Tibial nerve (tissue), 4 donors: ENCODE measurements at regions not wholly inside any gene's neighbourhood (a gene's known extent, or its start where the extent isn't known, plus 50 kb on each side); places are given as distances from the start of the nearest gene placed in this dataset.

Experiments used
- DNase-seq, 2 donors: peaks; one replicate each; pipeline ENCODE4 v3.0.0-alpha.2; 2019; ENCODE audit warnings: low spot score in 2 of 2
- H3K27ac ChIP-seq, 4 donors: fragments of 200-600 bp; sonication (generic) in 3 of 4; one replicate each; pipeline ENCODE4 v1.5.1; 2017 to 2019; ENCODE audit warnings: mild to moderate bottlenecking in 1 of 4
- H3K27me3 ChIP-seq, 2 donors: fragments of 200-600 bp; sonication (generic) in 1 of 2; one replicate each; pipeline versions ENCODE4 v1.5.1 to v1.6.0; 2017 to 2019
- H3K36me3 ChIP-seq, 3 donors: fragments of 200-600 bp; sonication (generic); one replicate each; pipeline ENCODE4 v1.5.1; 2018 to 2019
- H3K4me1 ChIP-seq, 4 donors: fragments of 200-600 bp; sonication (generic) in 3 of 4; one replicate each; pipeline ENCODE4 v1.5.1; 2017 to 2019
- H3K4me3 ChIP-seq, 4 donors: fragments of 200-600 bp; sonication (generic) in 3 of 4; one replicate each; pipeline ENCODE4 v1.5.1; 2017 to 2019; ENCODE audit warnings: mild to moderate bottlenecking in 1 of 4, moderate library complexity in 1 of 4
- H3K9me3 ChIP-seq, 4 donors: fragments of 200-600 bp; sonication (generic) in 3 of 4; one replicate each; pipeline ENCODE4 v1.5.1; 2017 to 2019
- CTCF ChIP-seq, 5 experiments: fragments of 200-600 bp in 3 of 5; fragments of 450-650 bp in 2 of 5; sonication (generic) in 3 of 5; IDR thresholded peaks; one replicate each; pipeline ENCODE4 v1.5.1; 2016 to 2019; ENCODE audit warnings: antibody characterized with exemption in 5 of 5, mild to moderate bottlenecking in 3 of 5, moderate library complexity in 2 of 5
- EP300 ChIP-seq, 2 donors: sonication (generic); formaldehyde crosslinking; IDR thresholded peaks; one replicate each; pipeline ENCODE4 v1.6.1; 2017; ENCODE audit warnings: antibody characterized with exemption in 2 of 2, mild to moderate bottlenecking in 1 of 2
- POLR2A ChIP-seq, 2 donors: fragments of 450-650 bp; IDR thresholded peaks; one replicate each; pipeline ENCODE4 v1.6.1; 2017; ENCODE audit warnings: antibody characterized with exemption in 2 of 2, mild to moderate bottlenecking in 2 of 2, moderate library complexity in 2 of 2
- WGBS, 2 donors: methylation state at CpG; one replicate each; pipeline ENCODE4 v1.1.5; 2018; 5-methylcytosine and 5-hydroxymethylcytosine counted together

GRCh38 chr5:145028626-145029025 lies 806.5 kb downstream of the PRELID2 start:
- no peak for DNase-seq
- H3K9me3 ChIP-seq = no peaks in the 10 kb centered on the region
- H3K27me3 ChIP-seq = no peaks in the 10 kb centered on the region
- no peaks in the 10 kb centered on the region for H3K36me3 ChIP-seq
- H3K4me1 ChIP-seq = no peaks in the 10 kb centered on the region
- H3K27ac ChIP-seq = no peak overlapping the region
- no peak for TF ChIP-seq EP300 (IDR thresholded peaks at IDR 0.05)
- no peak for TF ChIP-seq CTCF (IDR thresholded peaks at IDR 0.05)
- no peak for TF ChIP-seq POLR2A (IDR thresholded peaks at IDR 0.05)
- no peak overlapping the region for H3K4me3 ChIP-seq
- WGBS, 2 donors = 87 to 90% methylated on average over 1 of the region's 1 CpG

- DNase-seq = no peak
- H3K9me3 ChIP-seq = no peaks in the 10 kb centered on the region
- no peak for TF ChIP-seq CTCF (IDR thresholded peaks at IDR 0.05)
- no peak for TF ChIP-seq POLR2A (IDR thresholded peaks at IDR 0.05)
- TF ChIP-seq EP300 (IDR thresholded peaks at IDR 0.05) = no peak
These were observed 807.9 kb downstream of the PRELID2 start for GRCh38 chr5:145027286-145027685.

GRCh38 chr5:145025775-145026174 lies 809.4 kb downstream of the PRELID2 start:
- no peak overlapping the region for H3K27ac ChIP-seq
- WGBS, 2 donors = 84 to 87% methylated on average over 3 of the region's 3 CpGs
- DNase-seq = no peak
- no peaks in the 10 kb centered on the region for H3K36me3 ChIP-seq
- no peaks in the 10 kb centered on the region for H3K4me1 ChIP-seq
- H3K27me3 ChIP-seq = no peaks in the 10 kb centered on the region
- no peaks in the 10 kb centered on the region for H3K9me3 ChIP-seq
- H3K4me3 ChIP-seq = no peak overlapping the region
- TF ChIP-seq POLR2A (IDR thresholded peaks at IDR 0.05) (no peak), EP300 (IDR thresholded peaks at IDR 0.05) (no peak), CTCF (IDR thresholded peaks at IDR 0.05) (no peak)

More at GRCh38 chr5:145027286-145027685, 807.9 kb downstream of the PRELID2 start:
- no peak overlapping the region for H3K27ac ChIP-seq
- no peaks in the 10 kb centered on the region for H3K27me3 ChIP-seq
- no peak overlapping the region for H3K4me3 ChIP-seq
- no peaks in the 10 kb centered on the region for H3K4me1 ChIP-seq
- no peaks in the 10 kb centered on the region for H3K36me3 ChIP-seq

- 75 to 87% methylated on average over 1 of the region's 1 CpG for WGBS, 2 donors
- TF ChIP-seq POLR2A (IDR thresholded peaks at IDR 0.05) = no peak
- TF ChIP-seq EP300 (IDR thresholded peaks at IDR 0.05) = no peak
- no peak for TF ChIP-seq CTCF (IDR thresholded peaks at IDR 0.05)
- no peaks in the 10 kb centered on the region for H3K4me1 ChIP-seq
These were observed 820.0 kb downstream of the PRELID2 start for GRCh38 chr5:145015146-145015545.

GRCh38 chr5:145014109-145014508 lies 821.0 kb downstream of the PRELID2 start:
- no peak overlapping the region for H3K4me3 ChIP-seq
- DNase-seq = no peak
- H3K36me3 ChIP-seq = no peaks in the 10 kb centered on the region
- no peaks in the 10 kb centered on the region for H3K9me3 ChIP-seq
- WGBS, 2 donors = 86 to 90% methylated on average over 3 of the region's 3 CpGs
- no peak overlapping the region for H3K27ac ChIP-seq
- H3K27me3 ChIP-seq = no peaks in the 10 kb centered on the region
- no peaks in the 10 kb centered on the region for H3K4me1 ChIP-seq
- TF ChIP-seq EP300 (IDR thresholded peaks at IDR 0.05) = no peak
- TF ChIP-seq CTCF (IDR thresholded peaks at IDR 0.05) = no peak
- no peak for TF ChIP-seq POLR2A (IDR thresholded peaks at IDR 0.05)

More at GRCh38 chr5:145015146-145015545, 820.0 kb downstream of the PRELID2 start:
- Histone ChIP-seq H3K36me3 (no peaks in the 10 kb centered on the region), H3K27ac (no peak overlapping the region), H3K9me3 (no peaks in the 10 kb centered on the region), H3K4me3 (no peak overlapping the region), H3K27me3 (no peaks in the 10 kb centered on the region)
- no peak for DNase-seq
